ENCODE measurements at regions not wholly inside any gene's neighbourhood (a gene's known extent, or its start where the extent isn't known, plus 50 kb on each side); places are given as distances from the start of the nearest gene placed in this dataset.

DNA sequence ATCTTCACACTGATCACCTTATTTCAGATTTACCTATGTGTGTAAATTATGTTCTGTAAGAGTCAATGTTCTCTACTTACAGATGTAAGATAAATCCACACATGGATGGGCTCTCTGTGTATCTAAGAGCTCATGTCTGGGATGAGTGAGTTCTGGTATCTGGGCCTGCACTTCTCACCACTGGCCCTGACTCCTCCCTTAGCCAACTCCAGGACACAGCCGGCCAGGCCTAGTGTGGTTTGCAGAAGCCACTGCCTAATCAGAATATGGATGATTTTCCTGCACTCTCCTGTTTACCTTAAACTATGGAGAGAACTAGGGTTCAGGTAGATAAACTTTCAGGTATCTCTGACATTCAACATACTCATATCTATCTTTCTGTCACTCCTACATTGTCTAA is 1284.8 kb downstream of the TMEM121 start:
- no peak for DNase-seq

GRCh38 chr14:106812788-106813476 is 1286.5 kb downstream of the TMEM121 start:
- DNase-seq = no peak

DNA sequence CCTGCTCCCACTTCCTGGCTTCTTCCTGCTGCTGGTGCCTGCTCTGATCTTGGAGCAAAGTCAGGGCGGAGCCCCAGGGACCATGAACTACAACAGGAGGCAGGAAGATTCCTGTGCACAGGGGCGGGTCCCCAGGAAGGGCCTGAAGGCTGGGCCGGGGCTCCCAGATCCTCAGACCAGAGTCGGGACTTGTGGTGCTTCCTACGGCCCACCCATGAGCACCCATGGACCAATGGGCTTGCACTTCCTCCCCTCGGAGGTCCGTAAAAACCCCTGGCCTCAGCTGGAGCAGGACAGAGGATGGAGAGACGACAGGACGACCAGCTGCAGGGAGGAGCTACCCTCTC is 1287.1 kb downstream of the TMEM121 start:
- DNase-seq = no peak

DNA sequence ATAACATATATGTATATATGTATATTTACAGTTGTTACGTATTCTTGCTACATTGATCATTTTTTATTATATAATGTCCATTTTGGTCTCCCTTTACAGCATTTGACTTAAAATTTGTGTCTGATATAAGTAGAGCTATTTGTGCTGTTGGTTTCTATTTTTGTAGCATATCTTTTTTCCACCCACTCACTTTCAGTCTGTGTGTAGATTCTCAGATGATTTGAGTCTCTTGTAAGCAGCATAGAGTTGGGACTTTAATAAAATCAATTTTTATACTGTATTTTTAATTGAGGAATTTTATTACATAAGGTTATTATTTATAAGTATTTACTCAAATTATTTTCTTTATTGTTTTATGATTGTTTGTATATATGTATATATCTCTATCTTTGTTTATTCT is 1293.7 kb downstream of the TMEM121 start:
- no peak for DNase-seq

GRCh38 chr14:106821119-106821518 is 1294.7 kb downstream of the TMEM121 start:
- no peak for DNase-seq

GRCh38 chr14:106822905-106823304 is 1296.5 kb downstream of the TMEM121 start:
- no peak for DNase-seq

GRCh38 chr14:106823552-106823951 is 1297.2 kb downstream of the TMEM121 start:
- no peak for DNase-seq

DNA sequence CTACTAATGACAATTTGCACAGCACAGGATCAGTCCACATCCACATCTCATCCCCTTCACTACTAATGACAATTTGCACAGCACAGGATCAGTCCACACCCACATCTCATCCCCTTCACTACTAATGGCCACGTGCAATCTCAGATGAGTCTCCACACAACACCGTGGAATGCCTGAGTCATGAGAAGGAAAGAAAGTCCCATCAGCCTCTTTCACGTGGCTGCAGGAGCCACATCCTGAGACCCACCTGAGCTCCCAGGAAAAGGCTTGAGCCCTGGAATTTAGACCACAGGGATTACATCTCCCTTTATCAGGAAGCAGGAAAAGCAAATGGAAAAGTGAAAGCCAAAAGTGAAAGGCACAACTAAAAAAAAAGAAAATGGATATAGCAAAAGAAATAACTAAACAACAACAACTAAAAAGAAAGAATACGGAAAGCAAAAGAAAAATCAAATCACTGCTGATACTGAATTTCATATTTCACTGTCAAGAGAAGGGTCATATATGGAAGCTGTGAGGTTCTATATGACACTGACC is 1300.5 kb downstream of the TMEM121 start:
- no peak for DNase-seq

- DNase-seq = peak; percentile 72
These were observed 1304.9 kb downstream of the TMEM121 start for GRCh38 chr14:106831322-106831720.

DNA sequence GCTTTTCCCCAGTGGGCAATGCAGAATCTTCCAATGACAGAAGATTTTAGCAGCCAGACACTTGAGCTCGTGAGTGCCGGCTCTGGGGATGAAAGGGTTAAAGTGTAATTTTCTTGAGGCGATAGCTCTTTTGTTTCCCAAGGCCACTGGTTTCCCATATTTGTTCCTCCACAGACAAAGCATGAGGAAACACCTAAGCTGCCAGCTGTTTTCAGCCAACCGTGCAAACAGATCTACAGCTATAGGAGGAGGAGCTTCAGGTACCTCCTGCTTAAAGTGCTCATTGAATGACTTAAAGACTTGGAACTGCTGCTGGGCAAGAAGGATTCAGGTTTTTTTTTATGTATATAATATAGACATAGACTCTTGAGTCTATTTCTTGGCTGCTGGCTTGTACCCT is 1311.5 kb downstream of the TMEM121 start:
- no peak for DNase-seq

DNA sequence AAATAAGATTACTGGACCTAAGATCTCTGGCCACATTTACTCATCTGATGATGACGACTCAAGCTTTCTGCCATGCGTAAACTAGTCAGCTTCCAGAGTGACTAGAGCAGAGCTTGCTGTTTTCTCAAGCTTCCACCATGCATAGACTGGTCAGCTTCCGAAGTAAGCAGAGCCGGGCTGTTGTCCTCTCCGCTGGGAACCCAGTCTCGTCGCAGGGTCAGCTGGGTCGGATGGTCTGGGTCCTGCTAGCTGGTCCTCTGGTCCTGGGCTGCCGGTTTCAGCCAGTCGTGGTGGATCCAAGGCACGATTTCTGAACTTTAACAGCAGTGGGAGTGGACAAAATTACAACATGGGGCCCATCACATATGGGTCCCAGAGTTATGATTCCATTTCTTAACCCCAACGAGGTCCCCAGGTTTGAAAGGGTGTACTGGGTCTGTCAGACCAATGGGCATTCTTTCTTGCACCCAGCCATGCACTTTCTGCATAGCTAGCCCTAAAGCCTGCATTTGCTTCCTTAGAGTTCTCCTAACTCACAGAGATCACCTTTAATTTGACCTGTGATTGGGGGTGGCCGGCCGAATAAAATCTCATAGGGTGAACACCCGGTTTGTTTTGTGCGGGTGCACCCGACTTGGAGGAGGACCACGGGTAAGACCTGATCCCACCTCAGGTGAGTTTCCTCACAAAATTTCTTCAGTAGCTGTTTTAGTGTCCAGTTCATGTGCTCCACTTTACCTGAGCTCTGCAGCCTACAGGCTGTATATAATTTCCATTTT is 1312.8 kb downstream of the TMEM121 start:
- no peak for DNase-seq

GRCh38 chr14:106840258-106840657 is 1313.9 kb downstream of the TMEM121 start:
- no peak for DNase-seq

GRCh38 chr14:106840991-106841390 is 1314.6 kb downstream of the TMEM121 start:
- no peak for DNase-seq

- no peak for DNase-seq
These were observed 1315.3 kb downstream of the TMEM121 start for GRCh38 chr14:106841701-106842100.

DNA sequence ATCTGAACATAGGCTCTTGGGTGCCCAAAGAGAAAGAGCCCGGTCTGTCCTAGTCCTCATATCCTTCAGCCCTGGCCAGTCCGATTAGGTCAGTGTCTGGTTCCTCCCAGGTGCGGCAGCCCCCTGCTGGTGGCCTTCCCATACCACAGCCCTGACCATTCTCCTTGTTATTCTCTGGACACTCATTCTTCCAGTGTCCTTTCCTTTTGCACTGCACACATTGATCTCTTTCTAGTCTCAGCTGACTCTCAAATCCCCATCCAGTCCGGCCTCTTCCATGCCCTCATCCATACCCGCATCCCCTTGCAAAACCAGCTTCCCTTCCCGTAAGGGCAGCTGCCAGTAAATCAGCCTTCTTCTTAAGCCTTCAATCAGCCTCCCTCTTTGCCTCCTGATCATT is 1316.3 kb downstream of the TMEM121 start:
- no peak for DNase-seq

GRCh38 chr14:106843386-106843785 is 1317.0 kb downstream of the TMEM121 start:
- DNase-seq = no peak

DNA sequence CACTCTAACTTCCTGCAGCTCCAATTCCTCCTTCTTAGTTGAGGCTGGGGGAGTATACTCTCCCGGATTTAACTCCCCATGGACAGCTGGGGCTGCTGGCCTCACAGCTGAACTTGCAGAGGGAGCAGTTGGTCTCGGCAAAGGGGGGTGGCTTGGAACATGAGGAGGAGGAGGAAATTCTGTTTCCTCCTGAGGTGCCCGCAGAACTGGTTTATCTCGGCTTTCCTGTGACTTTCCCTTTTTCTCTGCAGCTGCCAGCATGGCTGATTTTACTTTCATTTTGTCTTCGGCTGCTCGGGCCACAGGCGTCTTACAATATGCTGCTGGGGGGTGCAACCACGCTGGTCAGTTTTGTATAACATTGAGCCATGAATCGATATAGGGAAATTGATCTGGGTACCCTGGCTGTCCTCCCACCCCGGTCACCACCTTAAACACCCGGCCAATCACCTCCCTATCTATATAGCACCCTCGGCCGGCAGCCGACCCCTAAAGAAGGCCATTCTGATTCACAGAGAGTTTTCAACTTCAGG is 1317.6 kb downstream of the TMEM121 start:
- DNase-seq = peak; percentile 43

DNA sequence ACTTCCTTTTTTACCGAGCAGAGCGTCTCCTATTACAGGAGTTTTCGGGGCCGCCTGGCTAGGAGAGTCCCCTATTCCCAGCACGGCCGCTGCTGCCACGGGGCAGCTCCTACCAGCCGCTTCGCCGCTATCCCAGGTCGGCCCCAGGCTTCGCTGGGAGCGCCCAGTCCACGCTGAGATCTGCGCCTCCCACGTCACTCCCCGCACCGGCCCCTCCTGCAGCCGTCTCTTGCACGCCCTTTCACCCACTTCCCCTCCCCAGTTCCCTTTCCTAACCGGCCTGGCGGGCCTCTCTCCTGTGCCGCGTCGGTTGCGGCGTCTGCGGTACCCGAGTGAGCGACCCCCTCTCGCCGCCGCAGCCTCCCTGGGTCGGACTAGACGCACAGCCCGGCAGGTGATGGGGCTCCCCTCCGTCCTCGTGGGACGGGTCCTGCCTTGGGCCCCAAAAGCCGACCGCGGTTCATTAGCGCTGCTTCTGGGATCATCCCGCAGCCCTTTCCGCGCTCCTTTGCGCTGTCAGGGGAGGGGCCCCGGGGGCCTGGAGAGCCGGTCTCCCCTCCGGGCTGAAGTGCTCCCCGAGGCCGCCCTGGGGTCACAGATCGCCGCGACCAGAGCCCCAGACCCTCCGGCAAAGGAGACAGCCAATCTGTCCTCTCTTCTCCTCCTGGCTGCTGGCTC is 1318.4 kb downstream of the TMEM121 start:
- DNase-seq = peak; percentile 59

- peak; percentile 46 for DNase-seq
These were observed 1319.1 kb downstream of the TMEM121 start for GRCh38 chr14:106845286-106846087.

- no peak for DNase-seq
These were observed 1319.8 kb downstream of the TMEM121 start for GRCh38 chr14:106846218-106846617.

DNA sequence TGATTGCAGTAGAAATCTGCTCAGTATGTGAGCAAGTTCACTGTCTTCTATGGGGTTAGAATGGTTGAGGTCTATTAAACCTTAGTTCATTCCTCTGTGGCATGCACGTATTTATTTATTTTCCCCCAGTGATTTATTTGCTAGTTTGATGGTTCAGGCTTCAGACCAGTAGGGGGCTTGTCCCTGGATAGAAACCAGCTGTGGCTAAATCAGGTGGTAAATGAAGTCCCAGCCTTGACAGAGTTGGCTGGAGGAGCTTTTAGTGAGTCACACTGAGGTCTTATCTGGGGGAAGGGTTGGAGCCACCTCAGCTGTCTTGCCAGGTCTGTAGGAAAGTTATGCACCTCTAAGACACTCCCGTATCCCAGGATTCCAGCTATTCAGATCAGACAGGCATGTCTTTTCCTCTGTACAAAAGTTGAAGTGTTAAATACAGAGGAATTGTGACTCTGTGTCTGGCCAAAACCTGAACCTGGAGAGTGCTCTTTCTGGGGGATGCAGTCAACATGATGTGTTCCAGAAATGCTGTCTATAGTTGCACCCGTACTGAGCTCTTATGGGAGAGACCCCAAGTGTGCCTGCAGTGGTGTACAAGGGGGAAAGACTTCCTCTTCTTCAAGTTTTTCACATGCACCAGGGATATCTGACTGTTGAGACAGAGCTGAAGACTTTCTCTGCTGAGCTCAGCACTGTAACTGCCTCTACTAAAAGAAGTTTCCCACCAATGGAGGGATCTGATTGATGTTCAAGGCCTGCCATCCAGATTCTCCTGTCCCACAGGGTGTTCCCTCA is 1322.1 kb downstream of the TMEM121 start:
- DNase-seq = peak; percentile 22

Data from activated CD4-positive, alpha-beta T cell treated with anti-CD3 and anti-CD28 coated beads, Interleukin-2, Interleukin-6, amounts not matched to agents 100 ng/mL and 50 ng/mL, durations not matched to agents 16 hours and 8 hours (primary cell).